Ishikawa (cell line): ENCODE measurements at regions not wholly inside any gene's neighbourhood (a gene's known extent, or its start where the extent isn't known, plus 50 kb on each side); places are given as distances from the start of the nearest gene placed in this dataset.

Experiments
- CEBPB ChIP-seq: IDR thresholded peaks from 2 replicates; pipeline ENCODE4 v1.6.1; 2012
- CREB1 ChIP-seq: IDR thresholded peaks from 2 replicates; pipeline ENCODE4 v1.6.1; 2012; ENCODE audit warnings: low read depth
- EGR1 ChIP-seq: IDR thresholded peaks from 2 replicates; pipeline ENCODE4 v1.6.1; 2012
- EP300 ChIP-seq: IDR thresholded peaks from 2 replicates; pipeline ENCODE4 v1.6.1; 2012; ENCODE audit warnings: borderline replicate concordance
- FOXM1 ChIP-seq: IDR thresholded peaks from 2 replicates; pipeline ENCODE4 v1.6.1; 2012; ENCODE audit warnings: low read depth, borderline replicate concordance
- MAX ChIP-seq: IDR thresholded peaks from 2 replicates; pipeline ENCODE4 v1.6.1; 2012
- NFIC ChIP-seq: IDR thresholded peaks from 2 replicates; pipeline ENCODE4 v1.6.1; 2012
- RAD21 ChIP-seq: IDR thresholded peaks from 2 replicates; pipeline ENCODE4 v1.6.1; 2012; ENCODE audit warnings: low read depth
- REST ChIP-seq: IDR thresholded peaks from 2 replicates; pipeline ENCODE4 v1.6.1; 2012; ENCODE audit warnings: low read depth, mild to moderate bottlenecking
- TAF1 ChIP-seq: IDR thresholded peaks from 2 replicates; pipeline ENCODE4 v1.6.1; 2012; ENCODE audit warnings: low read depth, mild to moderate bottlenecking
- TCF12 ChIP-seq: IDR thresholded peaks from 2 replicates; pipeline ENCODE4 v1.6.1; 2012; ENCODE audit warnings: low read depth
- TEAD4 ChIP-seq: IDR thresholded peaks from 2 replicates; pipeline ENCODE4 v1.6.1; 2012
- USF1 ChIP-seq: IDR thresholded peaks from 2 replicates; pipeline ENCODE4 v1.6.1; 2012
- YY1 ChIP-seq: IDR thresholded peaks from 2 replicates; pipeline ENCODE4 v1.6.1; 2012; ENCODE audit warnings: low read depth
- ZBTB7A ChIP-seq: IDR thresholded peaks from 2 replicates; pipeline ENCODE4 v1.6.1; 2012; ENCODE audit warnings: low read depth

- TF ChIP-seq EGR1, result no peak
- no peak for TF ChIP-seq TAF1
- no peak for TF ChIP-seq FOXM1
- TF ChIP-seq YY1, result no peak
- no peak for TF ChIP-seq REST
- TF ChIP-seq ZBTB7A, result no peak
- TF ChIP-seq EP300, result no peak
- no peak for TF ChIP-seq CREB1
- no peak for TF ChIP-seq TCF12
- no peak for TF ChIP-seq CEBPB
- no peak for TF ChIP-seq NFIC
- TF ChIP-seq TEAD4, result no peak
- TF ChIP-seq USF1, result no peak
- TF ChIP-seq RAD21, result no peak
- no peak for TF ChIP-seq MAX
Measured at GRCh38 chr3:83434880-83435587, 1523.8 kb upstream of the CADM2 start.

- TF ChIP-seq ZBTB7A, result no peak
- TF ChIP-seq FOXM1, result no peak
- no peak for TF ChIP-seq TEAD4
- no peak for TF ChIP-seq CREB1
Measured at GRCh38 chr3:83438188-83438587, 1520.6 kb upstream of the CADM2 start.

GRCh38 chr3:83453056-83453455 is 1505.7 kb upstream of the CADM2 start:
- no peak for TF ChIP-seq REST
- TF ChIP-seq YY1, result no peak
- no peak for TF ChIP-seq USF1

- TF ChIP-seq TAF1 (no peak), FOXM1 (no peak), CEBPB (no peak), EP300 (no peak), USF1 (no peak), YY1 (no peak), EGR1 (no peak), MAX (no peak), CREB1 (no peak), NFIC (no peak), TEAD4 (no peak), RAD21 (no peak), REST (no peak), ZBTB7A (no peak), TCF12 (no peak)
Measured at GRCh38 chr3:83454353-83454752, 1504.4 kb upstream of the CADM2 start.
